Breast epithelium (tissue), 4 donors: ENCODE measurements at regions not wholly inside any gene's neighbourhood (a gene's known extent, or its start where the extent isn't known, plus 50 kb on each side); places are given as distances from the start of the nearest gene placed in this dataset.

Experiments used
- DNase-seq, 2 donors: peaks; one replicate each; pipeline ENCODE4 v3.0.0-alpha.2; 2019; ENCODE audit warnings: low spot score in 2 of 2
- H3K27ac ChIP-seq, 2 donors: fragments of 200-600 bp; sonication (generic) in 1 of 2; one replicate each; pipeline ENCODE4 v1.5.1; 2016 to 2019; ENCODE audit warnings: mild to moderate bottlenecking in 1 of 2
- H3K27me3 ChIP-seq, 2 donors: fragments of 200-600 bp; sonication (generic) in 1 of 2; one replicate each; pipeline versions ENCODE4 v1.5.1 to v1.6.0; 2017 to 2019; ENCODE audit warnings: control low read depth in 1 of 2, mild to moderate bottlenecking in 1 of 2
- H3K36me3 ChIP-seq: fragments of 200-600 bp; one replicate; pipeline ENCODE4 v1.5.1; 2019
- H3K4me1 ChIP-seq, 2 donors: fragments of 200-600 bp; sonication (generic); one replicate each; pipeline ENCODE4 v1.5.1; 2016 to 2019; ENCODE audit warnings: control low read depth in 1 of 2
- H3K4me3 ChIP-seq, 3 donors: fragments of 200-600 bp; sonication (generic); 1 replicate in 2 of 3; 2 replicates in 1 of 3; pipeline ENCODE4 v1.5.1; 2016 to 2019; ENCODE audit warnings: mild to moderate bottlenecking in 3 of 3, moderate library complexity in 2 of 3
- H3K9me3 ChIP-seq, 2 donors: fragments of 200-600 bp; sonication (generic) in 1 of 2; one replicate each; pipeline ENCODE4 v1.5.1; 2016 to 2019; ENCODE audit warnings: control low read depth in 1 of 2
- POLR2A ChIP-seq: fragments of 450-650 bp; IDR thresholded peaks from one replicate; pipeline ENCODE4 v1.6.1; 2016; ENCODE audit warnings: antibody characterized with exemption, mild to moderate bottlenecking, moderate library complexity
- POLR2AphosphoS5 ChIP-seq, 3 donors: sonication (generic); formaldehyde crosslinking; IDR thresholded peaks; one replicate each; pipeline ENCODE4 v1.6.1; 2017; ENCODE audit warnings: antibody characterized with exemption in 3 of 3
- intact Hi-C: fragments of 100-400 bp; cut with DNase I; formaldehyde crosslinking; loops from one replicate; pipeline ENCODE4 v1.15.1; 2023; ENCODE audit warnings: low total_unique reads
- TF ChIP-seq, protein P1 (sequence below), 3 donors: fragments of 450-650 bp; IDR thresholded peaks; one replicate each; pipeline ENCODE4 v1.5.1; 2016 to 2017; ENCODE audit warnings: antibody characterized with exemption in 3 of 3, mild to moderate bottlenecking in 3 of 3, moderate library complexity in 3 of 3

DNA sequence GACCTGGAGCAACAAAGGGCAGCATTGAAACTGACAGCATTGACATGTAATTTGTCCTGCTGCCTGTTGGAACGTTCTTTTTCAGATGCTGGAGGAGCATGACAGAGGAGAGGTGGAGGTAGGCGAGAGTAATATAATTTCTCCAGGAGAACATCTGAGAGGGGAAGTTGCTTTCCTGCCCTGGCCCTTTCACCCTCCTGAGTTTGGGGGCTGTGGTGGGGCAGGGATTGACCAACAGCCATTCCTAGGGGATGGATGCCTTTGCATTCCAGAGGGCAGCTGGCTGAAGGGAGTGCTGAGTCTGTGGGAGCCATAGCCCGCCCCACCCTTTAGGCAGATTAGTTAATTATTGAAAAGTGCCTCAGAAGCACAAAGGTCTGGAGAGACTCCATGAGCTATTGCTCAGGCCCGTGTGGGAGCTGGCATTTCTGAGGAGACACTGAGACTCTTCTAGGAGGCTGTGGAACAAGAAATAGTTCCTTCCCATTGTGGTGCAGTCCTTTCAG, 73.5 kb downstream of the ARF6 start:
- no peak for DNase-seq
- H3K36me3 ChIP-seq: no peaks in the 10 kb centered on the region
- intact Hi-C loops: no loop called here
- H3K9me3 ChIP-seq: no peaks in the 10 kb centered on the region
- no peaks in the 10 kb centered on the region for H3K27me3 ChIP-seq
- peak overlapping the region; percentile 58 to 60 for H3K27ac ChIP-seq
- no peak overlapping the region for H3K4me3 ChIP-seq
- peaks cover 6 to 21% of the 10 kb centered on the region in 2 donors for H3K4me1 ChIP-seq
- no peak for TF ChIP-seq POLR2AphosphoS5 (IDR thresholded peaks at IDR 0.05)
- TF ChIP-seq POLR2A: no peak
- TF ChIP-seq, protein P1, sequence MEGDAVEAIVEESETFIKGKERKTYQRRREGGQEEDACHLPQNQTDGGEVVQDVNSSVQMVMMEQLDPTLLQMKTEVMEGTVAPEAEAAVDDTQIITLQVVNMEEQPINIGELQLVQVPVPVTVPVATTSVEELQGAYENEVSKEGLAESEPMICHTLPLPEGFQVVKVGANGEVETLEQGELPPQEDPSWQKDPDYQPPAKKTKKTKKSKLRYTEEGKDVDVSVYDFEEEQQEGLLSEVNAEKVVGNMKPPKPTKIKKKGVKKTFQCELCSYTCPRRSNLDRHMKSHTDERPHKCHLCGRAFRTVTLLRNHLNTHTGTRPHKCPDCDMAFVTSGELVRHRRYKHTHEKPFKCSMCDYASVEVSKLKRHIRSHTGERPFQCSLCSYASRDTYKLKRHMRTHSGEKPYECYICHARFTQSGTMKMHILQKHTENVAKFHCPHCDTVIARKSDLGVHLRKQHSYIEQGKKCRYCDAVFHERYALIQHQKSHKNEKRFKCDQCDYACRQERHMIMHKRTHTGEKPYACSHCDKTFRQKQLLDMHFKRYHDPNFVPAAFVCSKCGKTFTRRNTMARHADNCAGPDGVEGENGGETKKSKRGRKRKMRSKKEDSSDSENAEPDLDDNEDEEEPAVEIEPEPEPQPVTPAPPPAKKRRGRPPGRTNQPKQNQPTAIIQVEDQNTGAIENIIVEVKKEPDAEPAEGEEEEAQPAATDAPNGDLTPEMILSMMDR (IDR thresholded peaks at IDR 0.05): no peak

DNA sequence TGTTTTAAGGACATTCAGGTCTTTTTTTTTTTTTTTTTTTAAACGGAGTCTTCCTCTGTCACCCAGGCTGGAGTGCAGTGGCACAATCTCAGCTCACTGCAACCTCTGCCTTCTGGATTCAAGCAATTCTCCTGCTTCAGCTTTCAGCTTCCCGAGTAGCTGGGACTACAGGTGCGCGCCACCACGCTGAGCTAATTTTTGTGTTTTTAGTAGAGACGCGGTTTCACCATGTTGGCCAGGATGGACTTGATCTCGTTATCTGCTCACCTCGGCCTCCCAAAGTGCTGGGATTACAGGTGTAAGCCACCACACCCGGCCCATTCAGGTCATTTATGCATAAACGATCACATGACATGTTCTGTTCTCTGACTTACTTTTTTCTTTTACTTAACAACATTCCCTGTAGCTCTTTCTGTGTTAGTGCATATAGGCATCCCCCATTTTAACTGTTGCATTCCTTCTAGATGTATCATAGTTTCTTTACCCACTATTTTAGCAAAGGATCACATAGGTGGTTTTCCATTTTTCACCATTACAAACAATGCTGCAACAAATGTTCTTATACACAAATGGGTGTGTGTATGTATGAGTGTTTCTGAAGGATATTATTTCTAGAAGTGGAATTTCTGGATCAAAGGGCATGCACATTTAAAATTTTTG, 74.2 kb downstream of the ARF6 start:
- intact Hi-C loops: no loop called here
- no peak overlapping the region for H3K27ac ChIP-seq

DNA sequence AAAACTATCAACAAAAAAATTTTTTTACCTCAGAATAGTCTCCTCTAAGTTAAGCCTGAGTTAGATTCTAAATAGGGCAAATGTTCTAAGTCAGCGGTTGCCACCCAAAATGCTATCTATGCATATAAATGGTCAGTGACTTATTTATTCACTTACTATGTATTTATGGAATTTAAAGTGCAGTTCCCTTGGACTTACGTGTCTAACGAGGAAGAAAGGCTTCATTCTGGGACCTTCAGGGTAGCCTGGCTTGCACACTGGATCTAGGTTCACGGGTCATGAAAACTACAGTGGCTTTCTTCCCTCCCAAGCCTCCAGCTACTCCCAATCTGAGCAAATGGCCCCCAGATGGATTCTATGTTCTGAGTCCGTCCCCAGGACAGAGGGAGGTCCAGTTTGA, 77.1 kb downstream of the ARF6 start:
- no peaks in the 10 kb centered on the region for H3K36me3 ChIP-seq
- no peak overlapping the region for H3K4me3 ChIP-seq
- intact Hi-C loops: no loop called here
- DNase-seq: no peak
- H3K27ac ChIP-seq: peak overlapping the region; percentile 81 to 93
- no peaks in the 10 kb centered on the region for H3K9me3 ChIP-seq
- TF ChIP-seq, protein P1 (IDR thresholded peaks at IDR 0.05): no peak
- TF ChIP-seq POLR2A: no peak
- TF ChIP-seq POLR2AphosphoS5 (IDR thresholded peaks at IDR 0.05): no peak
- peaks cover 19 to 26% of the 10 kb centered on the region in 2 donors for H3K4me1 ChIP-seq
- no peaks in the 10 kb centered on the region for H3K27me3 ChIP-seq

More for the DNA sequence above, 74.2 kb downstream of the ARF6 start:
- no peaks in the 10 kb centered on the region for H3K36me3 ChIP-seq
- TF ChIP-seq POLR2A (no peak), POLR2AphosphoS5 (IDR thresholded peaks at IDR 0.05) (no peak)
- H3K4me1 ChIP-seq: peaks cover 13 to 27% of the 10 kb centered on the region in 2 donors
- no peak for DNase-seq
- no peaks in the 10 kb centered on the region for H3K27me3 ChIP-seq
- no peak overlapping the region for H3K4me3 ChIP-seq
- no peaks in the 10 kb centered on the region for H3K9me3 ChIP-seq

DNA sequence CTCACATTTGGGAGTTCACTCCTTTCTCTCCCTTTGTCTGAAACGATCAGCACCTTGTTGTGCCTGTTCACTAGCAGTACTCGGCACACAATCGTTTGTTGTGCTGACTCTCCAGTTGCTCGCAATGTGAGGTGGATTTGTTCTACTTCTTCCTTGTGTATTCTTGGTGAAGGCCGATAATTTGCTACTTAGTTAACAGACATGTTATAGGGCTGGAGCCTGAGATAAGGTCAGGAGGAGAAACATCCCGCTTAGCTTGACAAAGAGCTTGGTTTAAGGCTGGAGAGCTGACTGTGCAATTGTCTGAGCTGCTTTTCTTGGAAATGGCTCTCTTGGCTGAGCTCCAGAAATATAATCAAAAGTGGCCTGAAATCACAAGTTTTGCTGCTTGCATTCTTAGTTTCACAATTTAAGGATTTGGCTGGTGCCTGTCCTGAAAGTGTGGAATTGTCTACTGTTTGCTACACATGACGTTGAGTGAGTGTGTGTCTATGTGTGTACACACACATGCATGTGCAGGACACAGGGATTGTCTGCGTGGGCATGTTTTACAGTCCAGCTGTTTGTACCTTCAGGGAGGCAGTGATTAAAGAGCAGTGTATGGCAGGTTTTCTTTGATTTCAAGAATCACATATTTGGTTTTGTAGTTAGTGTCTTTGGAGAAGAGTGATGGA, 77.7 kb downstream of the ARF6 start:
- DNase-seq: no peak
- H3K4me1 ChIP-seq: peaks cover 19 to 26% of the 10 kb centered on the region in 2 donors
- intact Hi-C loops: no loop called here
- no peaks in the 10 kb centered on the region for H3K36me3 ChIP-seq
- H3K27me3 ChIP-seq: no peaks in the 10 kb centered on the region
- no peak overlapping the region for H3K4me3 ChIP-seq
- peak overlapping the region; percentile 81 to 93 for H3K27ac ChIP-seq
- no peaks in the 10 kb centered on the region for H3K9me3 ChIP-seq
- TF ChIP-seq POLR2AphosphoS5 (IDR thresholded peaks at IDR 0.05) (peak in 2 of 3 donors; percentile 17 to 59), POLR2A (no peak)
- TF ChIP-seq, protein P1 (IDR thresholded peaks at IDR 0.05): no peak

DNA sequence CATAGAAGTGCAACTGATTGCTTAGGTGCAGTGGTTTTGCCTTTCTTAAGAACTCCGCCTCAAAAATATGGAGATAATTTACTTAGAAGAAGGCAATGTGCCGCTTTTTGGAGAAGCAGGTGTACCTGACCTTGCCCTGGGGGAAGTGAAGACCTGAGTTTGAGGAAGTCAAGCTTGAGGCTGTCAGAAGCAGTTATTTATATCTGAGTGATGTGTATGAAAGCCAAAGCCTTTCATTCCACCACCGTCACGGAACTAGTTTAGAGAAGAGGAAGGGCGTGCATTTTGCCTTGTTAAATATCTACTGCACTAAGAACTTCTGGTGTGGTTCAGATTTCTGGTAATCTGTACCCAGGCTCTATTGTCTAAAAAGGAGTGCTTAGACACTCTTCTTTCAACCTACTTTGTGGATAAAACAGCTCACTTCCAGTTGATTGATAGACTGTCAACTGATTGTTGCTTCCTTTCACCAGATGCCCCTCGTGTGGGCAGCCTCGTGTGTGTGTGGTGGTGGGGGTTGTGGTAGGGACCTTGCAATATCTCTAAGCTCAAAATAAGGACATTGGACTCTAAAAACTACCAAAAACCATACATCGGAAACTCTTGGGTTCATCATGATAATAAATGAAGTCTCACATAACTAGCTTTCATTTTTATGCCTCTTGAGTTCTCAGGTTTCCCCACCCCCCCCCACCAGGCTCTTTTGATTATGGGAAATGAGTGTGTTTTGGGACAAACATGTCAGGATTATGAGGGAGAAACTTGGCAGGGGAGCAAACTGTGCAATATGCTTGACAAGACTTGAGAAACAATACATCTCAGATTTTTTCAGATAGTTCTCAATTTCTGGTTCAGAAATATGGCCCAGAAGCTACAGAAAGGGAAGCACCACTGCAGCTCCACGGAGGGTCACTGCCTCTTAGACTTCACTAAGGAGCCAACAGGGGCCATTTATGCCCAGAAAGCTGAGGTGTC, 78.6 kb downstream of the ARF6 start:
- no peak for DNase-seq
- intact Hi-C loops: no loop called here
- H3K36me3 ChIP-seq: no peaks in the 10 kb centered on the region
- H3K27ac ChIP-seq: peak overlapping the region; percentile 81 to 93
- no peaks in the 10 kb centered on the region for H3K27me3 ChIP-seq
- peaks cover 19 to 26% of the 10 kb centered on the region in 2 donors for H3K4me1 ChIP-seq
- H3K4me3 ChIP-seq: no peak overlapping the region
- H3K9me3 ChIP-seq: no peaks in the 10 kb centered on the region
- no peak for TF ChIP-seq POLR2AphosphoS5 (IDR thresholded peaks at IDR 0.05)
- TF ChIP-seq, protein P1 (IDR thresholded peaks at IDR 0.05): no peak
- no peak for TF ChIP-seq POLR2A
